Lower lobe of right lung (tissue), 2 donors: ENCODE measurements at regions not wholly inside any gene's neighbourhood (a gene's known extent, or its start where the extent isn't known, plus 50 kb on each side); places are given as distances from the start of the nearest gene placed in this dataset.

Experiments
- ATAC-seq, 2 donors: fragments of 200-7000 bp; cut with Tn5 transposase; one replicate each; pipeline ENCODE4 v1.9.1; 2020 to 2022; ENCODE audit warnings: mild to moderate bottlenecking in 2 of 2, moderate library complexity in 2 of 2
- DNase-seq: peaks from one replicate; pipeline ENCODE4 v3.0.0-alpha.2; 2020
- H3K27ac ChIP-seq: fragments of 200-600 bp; one replicate; pipeline ENCODE4 v1.8.0; 2022
- H3K27me3 ChIP-seq: fragments of 200-600 bp; one replicate; pipeline ENCODE4 v1.8.0; 2022; ENCODE audit warnings: low read depth
- H3K36me3 ChIP-seq: fragments of 200-600 bp; one replicate; pipeline ENCODE4 v1.8.0; 2022; ENCODE audit warnings: mild to moderate bottlenecking
- H3K4me1 ChIP-seq: fragments of 200-600 bp; one replicate; pipeline ENCODE4 v1.8.0; 2022
- H3K4me3 ChIP-seq: fragments of 200-600 bp; one replicate; pipeline ENCODE4 v1.8.0; 2022; ENCODE audit warnings: mild to moderate bottlenecking
- H3K9me3 ChIP-seq: fragments of 200-600 bp; one replicate; pipeline ENCODE4 v1.8.0; 2022
- CTCF ChIP-seq: fragments of 200-600 bp; IDR thresholded peaks from one replicate; pipeline ENCODE4 v1.8.0; 2022; ENCODE audit warnings: antibody characterized with exemption, mild to moderate bottlenecking
- intact Hi-C: fragments of 100-400 bp; cut with DNase I; formaldehyde crosslinking; loops from one replicate; pipeline ENCODE4 v1.11.0; 2022
- donor health status: DM: no; HTN: yes; CAD: no; lungs with severe emphysema.

DNA sequence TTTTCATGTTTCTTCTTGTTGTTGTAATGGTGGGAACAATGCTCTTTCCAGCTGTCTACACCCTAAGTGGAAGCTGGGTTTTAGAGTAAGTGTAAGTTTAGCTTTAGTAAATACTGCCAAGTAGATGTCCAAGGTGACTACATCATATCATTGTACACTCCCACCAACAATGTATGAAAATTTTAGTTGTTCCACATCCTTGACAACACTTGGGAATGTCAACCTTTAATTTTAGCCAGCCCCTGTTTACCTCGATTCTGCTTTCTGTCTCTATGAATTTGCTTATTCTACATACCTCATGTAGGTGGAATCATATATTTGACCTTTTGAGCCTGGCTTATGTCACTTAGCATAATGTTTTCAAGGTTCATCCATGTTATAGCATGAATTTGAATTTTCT, 93.0 kb downstream of the MTPAP start:
- no peak overlapping the region for H3K4me3 ChIP-seq
- H3K27me3 ChIP-seq = no peaks in the 10 kb centered on the region
- ATAC-seq = no peak
- no peak overlapping the region for H3K27ac ChIP-seq
- no peak for TF ChIP-seq CTCF
- no peaks in the 10 kb centered on the region for H3K9me3 ChIP-seq
- H3K36me3 ChIP-seq = no peaks in the 10 kb centered on the region
- intact Hi-C loops = no loop called here
- no peaks in the 10 kb centered on the region for H3K4me1 ChIP-seq
- no peak for DNase-seq

DNA sequence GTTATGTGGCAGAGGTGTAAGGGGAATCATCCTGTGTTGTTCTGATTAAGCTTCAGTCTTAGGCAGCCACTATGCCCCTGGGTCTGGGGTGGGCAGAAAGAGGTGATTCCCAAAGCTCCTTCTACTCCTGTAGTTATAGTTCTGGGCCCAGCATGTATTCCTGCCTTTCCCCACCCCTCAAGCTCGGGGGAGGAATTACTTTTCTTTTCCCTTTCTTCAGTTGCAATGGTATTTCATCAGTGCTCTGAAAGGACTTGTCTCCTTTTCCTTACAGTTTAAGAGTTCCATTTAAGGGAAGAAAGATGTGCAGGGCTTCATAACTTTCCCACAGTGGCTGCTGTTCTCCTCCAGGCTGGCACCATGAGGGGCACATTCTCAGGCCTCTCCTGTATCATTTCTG, 94.2 kb downstream of the MTPAP start:
- TF ChIP-seq CTCF = no peak
- DNase-seq (no peak), ATAC-seq (no peak)
- Histone ChIP-seq H3K27ac (no peak overlapping the region), H3K4me1 (no peaks in the 10 kb centered on the region), H3K9me3 (no peaks in the 10 kb centered on the region), H3K27me3 (no peaks in the 10 kb centered on the region), H3K4me3 (no peak overlapping the region), H3K36me3 (no peaks in the 10 kb centered on the region)
- intact Hi-C loops = no loop called here

DNA sequence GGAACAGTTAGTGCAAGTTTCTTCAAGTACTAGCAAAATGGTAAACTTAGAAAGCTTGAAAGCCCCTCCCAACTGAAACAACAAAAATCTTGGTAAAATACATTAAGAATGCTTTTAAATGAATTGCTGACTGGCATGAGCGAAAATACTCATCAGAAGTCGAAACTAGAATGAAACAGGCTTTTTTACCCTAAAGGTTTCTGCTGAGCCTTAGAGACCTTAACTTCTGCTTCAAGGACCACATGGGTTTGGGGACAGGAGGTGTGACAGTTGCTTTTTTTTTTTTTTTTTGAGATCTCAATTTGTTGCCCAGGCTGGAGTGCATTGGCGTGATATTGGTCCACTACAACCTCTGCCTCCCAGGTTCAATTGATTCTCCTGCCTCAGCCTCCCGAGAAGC, 100.3 kb downstream of the MTPAP start:
- no peak for TF ChIP-seq CTCF
- Histone ChIP-seq H3K9me3 (no peaks in the 10 kb centered on the region), H3K4me3 (no peak overlapping the region), H3K4me1 (no peaks in the 10 kb centered on the region), H3K27me3 (no peaks in the 10 kb centered on the region), H3K36me3 (no peaks in the 10 kb centered on the region), H3K27ac (no peak overlapping the region)
- intact Hi-C loops = no loop called here
- ATAC-seq (no peak), DNase-seq (no peak)

DNA sequence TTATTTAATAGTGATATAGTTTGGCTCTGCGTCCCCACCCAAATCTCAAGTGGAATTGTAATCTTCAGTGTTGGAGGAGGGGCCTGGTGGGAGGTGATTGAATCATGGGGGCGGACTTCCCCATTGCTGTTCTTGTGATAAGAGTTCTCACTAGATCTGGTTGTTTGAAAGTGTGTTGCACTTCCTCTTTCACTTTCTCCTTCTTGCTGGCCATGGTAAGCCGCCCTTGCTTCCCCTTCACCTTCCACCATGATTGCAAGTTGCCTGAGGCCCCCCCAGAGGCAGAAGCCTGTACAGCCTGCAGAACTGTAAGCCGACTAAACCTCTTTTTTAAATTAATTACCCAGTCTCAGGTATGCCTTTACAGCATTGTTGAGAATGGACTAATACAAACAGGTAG, 101.4 kb downstream of the MTPAP start:
- no peaks in the 10 kb centered on the region for H3K36me3 ChIP-seq
- H3K27ac ChIP-seq = no peak overlapping the region
- H3K4me1 ChIP-seq = no peaks in the 10 kb centered on the region
- no peaks in the 10 kb centered on the region for H3K9me3 ChIP-seq
- ATAC-seq (no peak), DNase-seq (no peak)
- intact Hi-C loops = no loop called here
- H3K27me3 ChIP-seq = no peaks in the 10 kb centered on the region
- no peak overlapping the region for H3K4me3 ChIP-seq
- TF ChIP-seq CTCF = no peak

DNA sequence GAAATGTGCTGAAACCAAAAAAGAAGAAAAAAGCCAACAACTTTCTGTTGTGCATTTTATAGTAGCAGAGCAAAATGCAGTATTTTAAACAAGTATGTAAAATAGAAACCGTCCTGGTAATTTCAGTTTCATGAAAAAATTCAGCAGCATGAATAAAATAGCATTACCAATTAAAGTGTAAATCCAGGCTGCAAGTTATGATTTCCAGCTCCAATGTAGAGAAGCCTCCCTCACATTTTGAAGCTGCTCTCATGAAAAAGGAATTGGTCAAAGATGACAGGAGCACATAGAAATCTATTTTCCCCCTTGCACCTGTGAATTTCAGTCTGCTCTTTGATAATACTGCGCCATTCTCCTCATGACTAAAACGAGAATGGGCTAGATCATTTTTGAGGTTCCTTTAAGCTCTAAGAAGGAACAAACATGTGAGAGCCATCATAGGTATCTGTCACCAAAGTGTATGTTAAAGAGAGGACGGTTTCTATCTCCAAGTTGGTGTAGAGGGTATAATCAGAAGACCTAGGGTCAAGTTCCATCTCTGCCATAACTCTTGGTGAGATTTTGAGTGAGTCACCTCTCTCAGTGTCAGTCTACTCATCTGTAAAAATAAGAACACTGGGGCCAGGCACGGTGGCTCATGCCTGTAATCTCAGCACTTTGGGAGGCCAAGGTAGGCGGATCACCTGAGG, 107.5 kb downstream of the MTPAP start:
- intact Hi-C loops = no loop called here
- TF ChIP-seq CTCF = no peak
- ATAC-seq (no peak), DNase-seq (no peak)
- H3K4me3 ChIP-seq = no peak overlapping the region
- H3K27me3 ChIP-seq = no peaks in the 10 kb centered on the region
- no peaks in the 10 kb centered on the region for H3K9me3 ChIP-seq
- H3K4me1 ChIP-seq = no peaks in the 10 kb centered on the region
- H3K27ac ChIP-seq = no peak overlapping the region
- H3K36me3 ChIP-seq = no peaks in the 10 kb centered on the region

DNA sequence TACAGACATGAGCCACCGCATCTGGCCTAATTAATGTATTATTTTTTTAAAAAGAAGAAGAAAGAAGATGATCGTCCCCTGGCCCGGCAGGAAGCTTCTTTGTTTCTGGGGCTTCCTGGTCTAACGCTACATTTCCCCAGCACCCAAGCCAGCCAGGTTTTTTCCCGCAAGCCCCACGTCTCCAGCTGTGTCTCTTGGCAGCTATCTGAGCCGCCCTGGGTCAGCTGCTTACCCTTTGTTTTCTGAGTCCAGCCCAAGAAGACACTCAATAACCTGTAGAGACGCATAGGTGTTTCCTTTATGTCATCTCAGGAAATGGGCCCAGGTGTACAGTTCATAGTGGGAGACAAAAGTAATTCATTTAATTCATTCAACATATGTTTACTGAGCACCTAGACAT, 110.2 kb downstream of the MTPAP start:
- Histone ChIP-seq H3K4me3 (no peak overlapping the region), H3K36me3 (no peaks in the 10 kb centered on the region), H3K4me1 (no peaks in the 10 kb centered on the region), H3K27ac (no peak overlapping the region), H3K27me3 (no peaks in the 10 kb centered on the region), H3K9me3 (no peaks in the 10 kb centered on the region)
- no peak for TF ChIP-seq CTCF
- no peak for DNase-seq
- intact Hi-C loops = no loop called here
- no peak for ATAC-seq
